Chondrocyte (in vitro differentiated cells): ENCODE measurements at regions not wholly inside any gene's neighbourhood (a gene's known extent, or its start where the extent isn't known, plus 50 kb on each side); places are given as distances from the start of the nearest gene placed in this dataset.

Experiments used
- DNase-seq: peaks from one replicate; pipeline ENCODE4 v3.0.0; 2021; ENCODE audit warnings: mixed read lengths, low spot score
- H3K27ac Mint-ChIP-seq: one replicate; pipeline ENCODE4 v1.8.0; 2021; ENCODE audit warnings: mild to moderate bottlenecking, moderate library complexity, mixed read lengths; ENCODE audit not compliant: unreplicated experiment
- H3K27me3 Mint-ChIP-seq: 2 replicates; pipeline ENCODE4 v1.8.0; 2021; ENCODE audit warnings: low read depth, mixed read lengths
- H3K36me3 Mint-ChIP-seq: 2 replicates; pipeline ENCODE4 v1.8.0; 2021; ENCODE audit warnings: low read depth, mixed read lengths
- H3K4me1 Mint-ChIP-seq: 2 replicates; pipeline ENCODE4 v1.8.0; 2021; ENCODE audit warnings: low read depth, mild to moderate bottlenecking, mixed read lengths
- H3K4me3 Mint-ChIP-seq: one replicate; pipeline ENCODE4 v1.8.0; 2021; ENCODE audit warnings: mild to moderate bottlenecking, moderate library complexity, mixed read lengths; ENCODE audit not compliant: unreplicated experiment
- H3K9me3 Mint-ChIP-seq: 2 replicates; pipeline ENCODE4 v1.8.0; 2021; ENCODE audit warnings: low read depth, mixed read lengths
- TF ChIP-seq, protein P1 (sequence below): fragments of 200-600 bp; sonication (generic); IDR thresholded peaks from 2 replicates; pipeline ENCODE4 v1.5.0; 2021; ENCODE audit warnings: antibody characterized with exemption, mild to moderate bottlenecking, moderate library complexity

DNA sequence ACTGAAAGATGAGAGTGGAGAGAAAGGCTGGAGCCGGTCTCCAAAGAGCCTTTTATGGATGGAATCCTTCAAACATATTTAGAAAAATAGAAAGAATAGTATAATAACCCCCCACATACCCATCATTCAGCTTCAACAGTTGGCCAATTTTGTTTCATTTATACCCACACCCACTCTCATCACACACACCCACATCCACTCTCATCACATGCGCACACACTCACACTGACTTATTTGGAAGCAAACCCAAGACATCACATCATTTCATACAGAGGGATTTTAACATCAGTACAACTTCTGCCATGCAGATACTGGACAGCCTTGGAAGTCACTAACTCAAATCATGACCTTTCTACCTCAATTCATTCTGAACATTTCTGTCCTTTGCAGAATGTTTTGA lies 72.8 kb upstream of the CPLX2 start:
- no peak overlapping the region for H3K4me3 Mint-ChIP-seq
- H3K36me3 Mint-ChIP-seq = no peaks in the 10 kb centered on the region
- H3K9me3 Mint-ChIP-seq = no peaks in the 10 kb centered on the region
- DNase-seq = no peak
- H3K27ac Mint-ChIP-seq = no peak overlapping the region
- H3K27me3 Mint-ChIP-seq = peaks cover 28% of the 10 kb centered on the region
- TF ChIP-seq, protein P1, sequence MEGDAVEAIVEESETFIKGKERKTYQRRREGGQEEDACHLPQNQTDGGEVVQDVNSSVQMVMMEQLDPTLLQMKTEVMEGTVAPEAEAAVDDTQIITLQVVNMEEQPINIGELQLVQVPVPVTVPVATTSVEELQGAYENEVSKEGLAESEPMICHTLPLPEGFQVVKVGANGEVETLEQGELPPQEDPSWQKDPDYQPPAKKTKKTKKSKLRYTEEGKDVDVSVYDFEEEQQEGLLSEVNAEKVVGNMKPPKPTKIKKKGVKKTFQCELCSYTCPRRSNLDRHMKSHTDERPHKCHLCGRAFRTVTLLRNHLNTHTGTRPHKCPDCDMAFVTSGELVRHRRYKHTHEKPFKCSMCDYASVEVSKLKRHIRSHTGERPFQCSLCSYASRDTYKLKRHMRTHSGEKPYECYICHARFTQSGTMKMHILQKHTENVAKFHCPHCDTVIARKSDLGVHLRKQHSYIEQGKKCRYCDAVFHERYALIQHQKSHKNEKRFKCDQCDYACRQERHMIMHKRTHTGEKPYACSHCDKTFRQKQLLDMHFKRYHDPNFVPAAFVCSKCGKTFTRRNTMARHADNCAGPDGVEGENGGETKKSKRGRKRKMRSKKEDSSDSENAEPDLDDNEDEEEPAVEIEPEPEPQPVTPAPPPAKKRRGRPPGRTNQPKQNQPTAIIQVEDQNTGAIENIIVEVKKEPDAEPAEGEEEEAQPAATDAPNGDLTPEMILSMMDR = no peak
- peaks cover 6% of the 10 kb centered on the region for H3K4me1 Mint-ChIP-seq

GRCh38 chr5:175800656-175801081 lies 70.7 kb upstream of the CPLX2 start:
- no peak for DNase-seq
- H3K27ac Mint-ChIP-seq = no peak overlapping the region
- H3K36me3 Mint-ChIP-seq = no peaks in the 10 kb centered on the region
- peaks cover 34% of the 10 kb centered on the region for H3K27me3 Mint-ChIP-seq
- no peak overlapping the region for H3K4me3 Mint-ChIP-seq
- H3K4me1 Mint-ChIP-seq = peaks cover 6% of the 10 kb centered on the region
- TF ChIP-seq, protein P1 = no peak
- H3K9me3 Mint-ChIP-seq = no peaks in the 10 kb centered on the region

DNA sequence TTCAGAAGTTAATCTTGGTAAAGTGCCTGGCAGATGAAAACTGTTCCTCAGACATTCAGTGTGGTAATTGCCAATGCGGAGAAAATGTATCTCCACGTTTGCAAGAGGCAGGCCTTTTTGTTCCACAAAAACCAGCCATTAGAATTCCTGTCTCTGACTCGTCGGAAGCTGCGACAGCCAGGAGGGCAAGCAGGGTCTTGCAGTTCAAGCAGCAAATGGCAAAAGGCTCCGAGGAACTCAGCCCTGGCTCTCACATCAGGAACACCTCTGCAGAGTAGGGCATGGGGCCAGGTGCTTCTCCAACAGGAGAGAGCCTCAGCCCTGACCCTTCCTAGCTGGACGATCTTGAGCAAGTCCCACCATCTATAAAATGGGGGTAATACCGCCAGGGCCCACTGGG lies 69.0 kb upstream of the CPLX2 start:
- Mint-ChIP-seq H3K4me3 (no peak overlapping the region), H3K27ac (no peak overlapping the region), H3K9me3 (no peaks in the 10 kb centered on the region), H3K4me1 (peaks cover 6% of the 10 kb centered on the region), H3K36me3 (no peaks in the 10 kb centered on the region), H3K27me3 (peaks cover 32% of the 10 kb centered on the region)
- DNase-seq = no peak
- TF ChIP-seq, protein P1 = no peak

DNA sequence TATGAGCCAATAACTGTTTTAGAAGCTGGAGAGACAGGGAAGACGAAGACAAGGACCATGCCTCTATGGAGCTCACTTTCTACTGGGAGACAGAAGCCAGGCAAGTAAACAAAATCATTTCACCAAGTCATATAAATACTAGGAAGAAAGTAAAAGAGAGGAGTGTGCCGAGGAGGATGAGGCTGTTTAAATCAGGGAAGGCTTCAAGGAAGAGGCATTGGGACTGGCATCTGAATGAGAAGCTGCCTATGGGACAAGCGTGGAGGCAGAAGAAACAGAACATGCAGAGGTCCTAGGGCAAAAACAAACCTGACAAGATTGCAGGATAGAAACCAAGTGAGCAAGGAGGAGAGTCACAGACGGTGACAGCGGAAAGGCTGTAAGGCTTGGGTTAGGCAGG lies 68.1 kb upstream of the CPLX2 start:
- TF ChIP-seq, protein P1 = no peak
- DNase-seq = no peak
- H3K27ac Mint-ChIP-seq = no peak overlapping the region

DNA sequence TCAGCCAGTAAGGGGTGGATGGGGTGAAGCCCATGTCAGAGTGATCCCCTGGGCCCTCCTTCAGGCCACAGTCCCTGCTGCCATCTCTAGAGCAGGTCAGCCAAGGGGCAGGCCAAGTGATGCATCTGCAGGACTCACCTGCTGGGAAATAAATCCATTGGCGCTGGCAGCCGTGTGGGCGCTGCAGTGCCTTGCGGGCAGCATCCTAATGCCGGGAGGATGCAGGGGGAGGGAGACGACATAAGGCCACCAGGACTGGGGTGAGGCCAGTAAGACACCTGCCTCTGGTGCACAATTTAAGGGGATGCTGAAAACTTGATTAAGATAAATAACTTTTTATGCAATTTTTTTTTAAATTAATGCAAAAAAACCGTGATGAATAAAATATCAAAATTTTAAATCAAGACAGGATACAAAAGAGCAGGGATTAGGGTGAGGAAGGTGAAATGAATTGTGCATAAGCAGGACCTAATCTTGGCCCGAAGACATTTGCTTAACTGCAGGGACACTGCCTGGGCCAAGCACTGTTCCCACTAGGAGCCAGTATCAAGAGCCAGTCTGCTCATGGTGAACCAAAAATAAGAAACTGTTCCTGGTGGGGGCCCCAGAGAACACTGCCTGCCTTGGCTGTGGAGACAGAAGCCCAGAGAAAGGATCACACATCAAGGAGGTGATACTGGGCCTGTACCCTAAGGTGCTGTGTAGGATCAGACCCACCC lies 67.5 kb upstream of the CPLX2 start:
- H3K9me3 Mint-ChIP-seq = no peaks in the 10 kb centered on the region
- TF ChIP-seq, protein P1 = no peak
- no peaks in the 10 kb centered on the region for H3K4me1 Mint-ChIP-seq
- no peak overlapping the region for H3K27ac Mint-ChIP-seq
- H3K27me3 Mint-ChIP-seq = peaks cover 30% of the 10 kb centered on the region
- H3K36me3 Mint-ChIP-seq = no peaks in the 10 kb centered on the region
- no peak for DNase-seq
- H3K4me3 Mint-ChIP-seq = no peak overlapping the region

More for the DNA sequence above, 68.1 kb upstream of the CPLX2 start:
- H3K4me1 Mint-ChIP-seq = no peaks in the 10 kb centered on the region
- H3K27me3 Mint-ChIP-seq = peaks cover 35% of the 10 kb centered on the region
- H3K9me3 Mint-ChIP-seq = no peaks in the 10 kb centered on the region
- no peak overlapping the region for H3K4me3 Mint-ChIP-seq
- H3K36me3 Mint-ChIP-seq = no peaks in the 10 kb centered on the region
